ENCODE measurements at regions not wholly inside any gene's neighbourhood (a gene's known extent, or its start where the extent isn't known, plus 50 kb on each side); places are given as distances from the start of the nearest gene placed in this dataset.

- ChIA-PET CTCF (ENCODE audit: low intra/inter-chr PET ratio) (no interaction called here), POLR2A (no interaction called here)
- H3K27ac ChIP-seq (ENCODE audit: extremely low read depth, low read depth, low read length) = no peak overlapping the region
- H3K4me3 ChIP-seq = no peak overlapping the region
- no peak overlapping the region for H3K4me2 ChIP-seq (ENCODE audit: insufficient read depth, low read length)
- no peak overlapping the region for H2AFZ ChIP-seq (ENCODE audit: low read depth, low read length)
- no peak overlapping the region for H3K9ac ChIP-seq (ENCODE audit: insufficient read depth in 1 of 2, low read depth in 2 of 2, low read length in 2 of 2)
- intact Hi-C loops (cut with micrococcal nuclease) (no loop called here), in situ Hi-C loops (cut with MboI) (no loop called here)
- FAIRE-seq (no peak), ATAC-seq (no peak), DNase-seq (ENCODE audit: extremely low read depth in 1 of 4, low spot score in 3 of 4) (no peak)
- H3K79me2 ChIP-seq (ENCODE audit: control insufficient read depth, insufficient read depth, low read length) = no peaks in the 10 kb centered on the region
- no peaks in the 10 kb centered on the region for H3K27me3 ChIP-seq (ENCODE audit: control insufficient read depth in 2 of 2, insufficient read depth in 2 of 2, low read length in 2 of 2)
- H3K9me3 ChIP-seq (replicated peaks; ENCODE audit: control insufficient read depth, insufficient read depth, low read depth, low read length) = no peaks in the 10 kb centered on the region; the same call in 1 of the 2 replicates
- no peaks in the 10 kb centered on the region for H3K36me3 ChIP-seq (ENCODE audit: control insufficient read depth, insufficient read depth, low read length)
- 0% methylated on average over 4 of the region's 4 CpGs for WGBS (ENCODE audit: insufficient coverage, low coverage, missing lambda C conversion rate)
- no peak for TF ChIP-seq SAP30 (IDR thresholded peaks at IDR 0.05; ENCODE audit: borderline replicate concordance, insufficient read depth, low read depth, low read length, poor library complexity, severe bottlenecking)
- BruUV-seq (replicated peaks) = no TSS peak
- H3K4me1 ChIP-seq (replicated peaks in 1 of 2; ENCODE audit: control insufficient read depth in 2 of 2, insufficient read depth in 2 of 2, low read length in 2 of 2) = no peaks in the 10 kb centered on the region
- no peaks in the 10 kb centered on the region for H4K20me1 ChIP-seq (replicated peaks; ENCODE audit: control insufficient read depth, insufficient read depth, low read length)
- H3K9me1 ChIP-seq (ENCODE audit: control insufficient read depth, insufficient read depth, low read length) = no peaks in the 10 kb centered on the region
These were observed 178.5 kb upstream of the FMN2 start for GRCh38 chr1:239913141-239913585.

GRCh38 chr1:239914751-239915231, 176.9 kb upstream of the FMN2 start:
- FAIRE-seq = no peak
- in situ Hi-C loops (cut with MboI) = no loop called here
- intact Hi-C loops (cut with micrococcal nuclease) = no loop called here
- Histone ChIP-seq H3K4me2 (ENCODE audit: insufficient read depth, low read length) (no peak overlapping the region), H3K4me3 (no peak overlapping the region), H4K20me1 (replicated peaks; ENCODE audit: control insufficient read depth, insufficient read depth, low read length) (no peaks in the 10 kb centered on the region), H2AFZ (ENCODE audit: low read depth, low read length) (no peak overlapping the region), H3K36me3 (ENCODE audit: control insufficient read depth, insufficient read depth, low read length) (no peaks in the 10 kb centered on the region), H3K27ac (ENCODE audit: extremely low read depth, low read depth, low read length) (no peak overlapping the region), H3K9me1 (ENCODE audit: control insufficient read depth, insufficient read depth, low read length) (no peaks in the 10 kb centered on the region), H3K27me3 (ENCODE audit: control insufficient read depth in 2 of 2, insufficient read depth in 2 of 2, low read length in 2 of 2) (no peaks in the 10 kb centered on the region), H3K9me3 (replicated peaks; ENCODE audit: control insufficient read depth, insufficient read depth, low read depth, low read length) (no peaks in the 10 kb centered on the region; the same call in 1 of the 2 replicates), H3K9ac (ENCODE audit: insufficient read depth in 1 of 2, low read depth in 2 of 2, low read length in 2 of 2) (no peak overlapping the region), H3K4me1 (replicated peaks in 1 of 2; ENCODE audit: control insufficient read depth in 2 of 2, insufficient read depth in 2 of 2, low read length in 2 of 2) (no peaks in the 10 kb centered on the region), H3K79me2 (ENCODE audit: control insufficient read depth, insufficient read depth, low read length) (no peaks in the 10 kb centered on the region)
- ATAC-seq = no peak
- ChIA-PET CTCF (ENCODE audit: low intra/inter-chr PET ratio) (no interaction called here), POLR2A (no interaction called here)
- 1% methylated on average over 5 of the region's 5 CpGs for WGBS (ENCODE audit: insufficient coverage, low coverage, missing lambda C conversion rate)
- no peak for DNase-seq (ENCODE audit: extremely low read depth in 1 of 4, low spot score in 3 of 4)
- BruUV-seq (replicated peaks) = no TSS peak
- TF ChIP-seq ZNF740 (CRISPR knock-in tag; IDR thresholded peaks at IDR 0.05) (no peak), ZNF740 (tag; IDR thresholded peaks at IDR 0.05) (no peak), ZNF639 (CRISPR knock-in tag; conservative IDR thresholded peaks at IDR 0.05 in 1 of 2, IDR thresholded peaks at IDR 0.05 in 1 of 2) (no peak), ZBTB2 (IDR thresholded peaks at IDR 0.05) (no peak), WHSC1 (IDR thresholded peaks at IDR 0.05; ENCODE audit: low read length) (no peak), BRF1 (IDR thresholded peaks at IDR 0.05; ENCODE audit: borderline replicate concordance, extremely low read depth, insufficient read length) (no peak), NR0B1 (IDR thresholded peaks at IDR 0.05; ENCODE audit: partially characterized antibody) (no peak), RBM34 (IDR thresholded peaks at IDR 0.05; ENCODE audit: borderline replicate concordance, insufficient read depth, low read length) (no peak), SUPT5H (IDR thresholded peaks at IDR 0.05) (no peak)

Data from K562 (cell line).